PC-3 (cell line): ENCODE measurements at regions not wholly inside any gene's neighbourhood (a gene's known extent, or its start where the extent isn't known, plus 50 kb on each side); places are given as distances from the start of the nearest gene placed in this dataset.

Experiments
- ATAC-seq: fragments of 200-7000 bp; cut with Tn5 transposase; 2 replicates; pipeline ENCODE4 v1.9.1; 2020; ENCODE audit warnings: mild to moderate bottlenecking, moderate library complexity
- BruUV-seq: library from RNA; stranded (reverse); fragments of 400-500 nt; replicated peaks from 2 replicates; lab custom pipeline; 2021; lab: Mats Ljungman, UMichigan
- CTCF ChIA-PET: fragments of 300-600 bp; sonication (Branson Sonifier 250); formaldehyde crosslinking; loops from one replicate; lab custom pipeline; 2022; ENCODE audit warnings: antibody characterized with exemption; lab: Charles Lee
- POLR2A ChIA-PET: fragments of 300-600 bp; sonication (Branson Sonifier 250); formaldehyde crosslinking; loops from one replicate; lab custom pipeline; 2022; ENCODE audit warnings: antibody characterized with exemption; ENCODE audit not compliant: unreplicated experiment; lab: Charles Lee
- DNase-seq: peaks from one replicate; pipeline ENCODE4 v3.0.0-alpha.2; 2015
- H2AFZ ChIP-seq: fragments of 300-600 bp; sonication (generic); 2 replicates; pipeline ENCODE4 v1.6.0; 2016; ENCODE audit warnings: antibody characterized with exemption, low read length
- H3F3A ChIP-seq: fragments of 300-600 bp; sonication (generic); one replicate; pipeline ENCODE4 v1.6.0; 2017; ENCODE audit warnings: antibody characterized with exemption, low read length, control low read depth, mild to moderate bottlenecking; ENCODE audit not compliant: unreplicated experiment
- H3K27ac ChIP-seq: fragments of 300-600 bp; sonication (generic); 2 replicates; pipeline ENCODE4 v1.5.1; 2016; ENCODE audit warnings: mild to moderate bottlenecking, low read length
- H3K27me3 ChIP-seq: fragments of 300-600 bp; sonication (generic); 2 replicates; pipeline ENCODE4 v1.6.1; 2016; ENCODE audit warnings: low read length, mixed read lengths
- H3K36me3 ChIP-seq: fragments of 300-600 bp; sonication (generic); 2 replicates; pipeline ENCODE4 v1.6.1; 2016; ENCODE audit warnings: low read depth, mixed run types, low read length, mixed read lengths
- H3K4me1 ChIP-seq: fragments of 300-600 bp; sonication (generic); 2 replicates; pipeline ENCODE4 v1.5.1; 2016; ENCODE audit warnings: low read length; ENCODE audit not compliant: insufficient read depth
- H3K4me2 ChIP-seq: fragments of 300-600 bp; sonication (generic); 2 replicates; pipeline ENCODE4 v1.6.0; 2016; ENCODE audit warnings: low read length
- H3K4me3 ChIP-seq: fragments of 300-600 bp; sonication (generic); 2 replicates; pipeline ENCODE4 v1.5.1; 2016; ENCODE audit warnings: mild to moderate bottlenecking, low read length, mixed read lengths
- H3K79me2 ChIP-seq: fragments of 300-600 bp; sonication (generic); 2 replicates; pipeline ENCODE4 v1.6.1; 2017; ENCODE audit warnings: low read length, mixed read lengths
- H3K9ac ChIP-seq: fragments of 300-600 bp; sonication (generic); 2 replicates; pipeline ENCODE4 v1.6.0; 2016; ENCODE audit warnings: mild to moderate bottlenecking, low read length
- H3K9me2 ChIP-seq: fragments of 300-600 bp; sonication (generic); replicated peaks from 2 replicates; pipeline ENCODE4 v1.6.1; 2016; ENCODE audit warnings: mixed run types, low read length, mixed read lengths
- H3K9me3 ChIP-seq: fragments of 300-600 bp; sonication (generic); 2 replicates; pipeline ENCODE4 v1.6.1; 2016; ENCODE audit warnings: low read length, mixed read lengths
- H4K20me1 ChIP-seq: fragments of 300-600 bp; sonication (generic); 2 replicates; pipeline ENCODE4 v1.6.1; 2016; ENCODE audit warnings: low read length, mixed read lengths
- EZH2 ChIP-seq: fragments of 300-600 bp; sonication (generic); IDR thresholded peaks from one replicate; pipeline ENCODE4 v1.6.1; 2017; ENCODE audit warnings: antibody characterized with exemption, mild to moderate bottlenecking, low read length; ENCODE audit not compliant: unreplicated experiment
- EZH2phosphoT487 ChIP-seq: fragments of 300-600 bp; sonication (generic); IDR thresholded peaks from 2 replicates; pipeline ENCODE4 v1.6.1; 2018; ENCODE audit warnings: mild to moderate bottlenecking, antibody characterized with exemption, low read length, borderline replicate concordance
- intact Hi-C: fragments of 100-400 bp; cut with micrococcal nuclease; formaldehyde crosslinking; loops from 2 replicates; pipeline ENCODE4 v1.9.0; 2023
- TF ChIP-seq, protein P1 (sequence below): fragments of 300-600 bp; sonication (generic); conservative IDR thresholded peaks from 2 replicates; pipeline ENCODE4 v1.5.1; 2017; ENCODE audit warnings: antibody characterized with exemption, low read depth, mild to moderate bottlenecking, low read length

DNA sequence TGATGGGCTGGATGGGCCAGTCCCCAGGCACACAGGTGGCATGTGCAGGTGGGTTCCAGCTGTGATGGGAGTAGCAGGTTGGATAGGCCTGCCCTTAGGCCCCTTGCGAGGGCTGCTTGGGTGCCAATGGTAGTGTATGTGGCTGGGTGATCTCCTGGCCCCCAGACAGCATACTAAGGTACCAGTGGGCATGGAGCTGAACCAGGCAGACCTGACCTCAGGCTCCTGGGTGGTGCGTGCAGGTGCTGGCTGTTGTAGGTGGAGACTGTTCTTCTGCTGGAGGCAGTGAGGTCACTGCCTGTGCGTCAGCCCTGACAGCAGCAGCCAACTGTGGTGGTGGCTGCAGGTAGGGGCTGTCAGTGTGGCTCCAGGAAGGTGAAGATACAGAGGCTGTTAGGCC, 384.7 kb downstream of the ANKRD7 start:
- H3K4me2 ChIP-seq = no peak overlapping the region
- TF ChIP-seq, protein P1, sequence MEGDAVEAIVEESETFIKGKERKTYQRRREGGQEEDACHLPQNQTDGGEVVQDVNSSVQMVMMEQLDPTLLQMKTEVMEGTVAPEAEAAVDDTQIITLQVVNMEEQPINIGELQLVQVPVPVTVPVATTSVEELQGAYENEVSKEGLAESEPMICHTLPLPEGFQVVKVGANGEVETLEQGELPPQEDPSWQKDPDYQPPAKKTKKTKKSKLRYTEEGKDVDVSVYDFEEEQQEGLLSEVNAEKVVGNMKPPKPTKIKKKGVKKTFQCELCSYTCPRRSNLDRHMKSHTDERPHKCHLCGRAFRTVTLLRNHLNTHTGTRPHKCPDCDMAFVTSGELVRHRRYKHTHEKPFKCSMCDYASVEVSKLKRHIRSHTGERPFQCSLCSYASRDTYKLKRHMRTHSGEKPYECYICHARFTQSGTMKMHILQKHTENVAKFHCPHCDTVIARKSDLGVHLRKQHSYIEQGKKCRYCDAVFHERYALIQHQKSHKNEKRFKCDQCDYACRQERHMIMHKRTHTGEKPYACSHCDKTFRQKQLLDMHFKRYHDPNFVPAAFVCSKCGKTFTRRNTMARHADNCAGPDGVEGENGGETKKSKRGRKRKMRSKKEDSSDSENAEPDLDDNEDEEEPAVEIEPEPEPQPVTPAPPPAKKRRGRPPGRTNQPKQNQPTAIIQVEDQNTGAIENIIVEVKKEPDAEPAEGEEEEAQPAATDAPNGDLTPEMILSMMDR = no peak
- TF ChIP-seq EZH2 = no peak
- TF ChIP-seq EZH2phosphoT487 = no peak
- CTCF ChIA-PET = no interaction called here
- H3F3A ChIP-seq = no peaks in the 10 kb centered on the region
- H3K36me3 ChIP-seq = no peaks in the 10 kb centered on the region
- H3K9ac ChIP-seq = no peak overlapping the region
- H3K27ac ChIP-seq = no peak overlapping the region
- no peaks in the 10 kb centered on the region for H3K79me2 ChIP-seq
- POLR2A ChIA-PET = no interaction called here
- ATAC-seq = no peak
- no peaks in the 10 kb centered on the region for H4K20me1 ChIP-seq
- BruUV-seq = no TSS peak
- no peaks in the 10 kb centered on the region for H3K27me3 ChIP-seq
- H3K9me2 ChIP-seq = no peaks in the 10 kb centered on the region
- no peak for DNase-seq
- H2AFZ ChIP-seq = no peak overlapping the region
- H3K9me3 ChIP-seq = 0 out of 2 replicates have a peak, but pooled peaks cover 5% of the 10 kb centered on the region
- H3K4me3 ChIP-seq = no peak overlapping the region
- intact Hi-C loops = no loop called here
- H3K4me1 ChIP-seq = no peaks in the 10 kb centered on the region

DNA sequence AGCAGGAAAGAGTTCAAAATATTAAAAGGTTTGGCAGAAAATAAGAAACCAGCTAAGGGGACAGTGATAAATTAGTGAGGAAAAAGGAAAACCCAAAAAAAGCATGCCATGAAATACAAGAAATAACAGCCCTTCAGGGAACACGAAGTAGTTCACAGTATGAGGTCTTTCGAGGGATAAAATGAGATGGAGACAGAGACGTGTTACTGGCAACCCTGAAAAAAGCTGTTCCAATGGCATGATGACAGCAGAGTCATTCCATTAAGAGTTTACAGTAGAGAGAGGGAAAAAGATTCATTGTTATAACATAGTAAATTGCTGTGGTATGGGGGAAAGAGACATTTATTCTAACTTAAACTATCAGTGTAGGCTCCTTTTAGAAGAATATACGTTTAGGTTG, 391.2 kb downstream of the ANKRD7 start:
- no peaks in the 10 kb centered on the region for H3K9me2 ChIP-seq
- POLR2A ChIA-PET = no interaction called here
- CTCF ChIA-PET = no interaction called here
- no peak for ATAC-seq
- H3K79me2 ChIP-seq = no peaks in the 10 kb centered on the region
- H3K27ac ChIP-seq = no peak overlapping the region
- no peak overlapping the region for H3K9ac ChIP-seq
- no TSS peak for BruUV-seq
- no peaks in the 10 kb centered on the region for H4K20me1 ChIP-seq
- H3K27me3 ChIP-seq = no peaks in the 10 kb centered on the region
- H3K4me2 ChIP-seq = no peak overlapping the region
- TF ChIP-seq EZH2 = no peak
- no peak for TF ChIP-seq EZH2phosphoT487
- H3K36me3 ChIP-seq = no peaks in the 10 kb centered on the region
- intact Hi-C loops = no loop called here
- H3K4me3 ChIP-seq = no peak overlapping the region
- no peaks in the 10 kb centered on the region for H3K4me1 ChIP-seq
- DNase-seq = no peak
- H3F3A ChIP-seq = no peaks in the 10 kb centered on the region
- no peak overlapping the region for H2AFZ ChIP-seq
- no peaks in the 10 kb centered on the region for H3K9me3 ChIP-seq

DNA sequence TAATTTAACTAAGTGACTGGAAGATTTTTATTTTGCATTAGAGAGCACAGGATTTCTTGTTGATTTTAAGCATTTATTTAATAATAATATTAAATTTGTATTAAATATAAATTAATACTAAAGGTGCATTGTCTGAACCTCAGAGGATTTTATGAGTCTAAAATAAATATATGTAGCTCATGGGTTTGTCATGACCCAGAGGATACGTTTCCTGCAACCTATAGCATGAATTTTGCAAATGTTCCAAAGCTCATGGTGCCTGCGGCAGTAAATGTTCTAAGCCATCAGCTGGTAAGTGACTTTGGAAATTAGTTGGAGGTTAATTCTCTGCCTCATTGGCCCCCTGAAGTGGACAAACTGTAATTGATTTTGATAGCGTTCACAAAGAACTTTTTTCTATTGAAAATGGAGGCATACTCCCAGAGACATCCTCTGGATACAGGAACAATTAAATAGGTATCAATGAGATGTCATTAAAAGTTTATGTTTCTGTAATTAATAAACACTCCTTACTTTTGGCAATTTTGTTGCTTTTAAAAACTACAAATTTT, 397.4 kb downstream of the ANKRD7 start:
- CTCF ChIA-PET = no interaction called here
- no peaks in the 10 kb centered on the region for H3K9me3 ChIP-seq
- H3K36me3 ChIP-seq = no peaks in the 10 kb centered on the region
- H2AFZ ChIP-seq = no peak overlapping the region
- H3K4me2 ChIP-seq = no peak overlapping the region
- H3K27ac ChIP-seq = no peak overlapping the region
- H3K9ac ChIP-seq = no peak overlapping the region
- H3K4me1 ChIP-seq = no peaks in the 10 kb centered on the region
- ATAC-seq (peak; percentile 67; the same call in 1 of the 2 replicates), DNase-seq (no peak)
- no peaks in the 10 kb centered on the region for H3K9me2 ChIP-seq
- H3K4me3 ChIP-seq = no peak overlapping the region
- no peaks in the 10 kb centered on the region for H3F3A ChIP-seq
- no peaks in the 10 kb centered on the region for H3K79me2 ChIP-seq
- POLR2A ChIA-PET = no interaction called here
- no peaks in the 10 kb centered on the region for H3K27me3 ChIP-seq
- no TSS peak for BruUV-seq
- TF ChIP-seq EZH2phosphoT487 (no peak), EZH2 (no peak)
- TF ChIP-seq, protein P1 = no peak
- H4K20me1 ChIP-seq = no peaks in the 10 kb centered on the region
- intact Hi-C loops = no loop called here
